ENCODE measurements at regions not wholly inside any gene's neighbourhood (a gene's known extent, or its start where the extent isn't known, plus 50 kb on each side); places are given as distances from the start of the nearest gene placed in this dataset.

DNA sequence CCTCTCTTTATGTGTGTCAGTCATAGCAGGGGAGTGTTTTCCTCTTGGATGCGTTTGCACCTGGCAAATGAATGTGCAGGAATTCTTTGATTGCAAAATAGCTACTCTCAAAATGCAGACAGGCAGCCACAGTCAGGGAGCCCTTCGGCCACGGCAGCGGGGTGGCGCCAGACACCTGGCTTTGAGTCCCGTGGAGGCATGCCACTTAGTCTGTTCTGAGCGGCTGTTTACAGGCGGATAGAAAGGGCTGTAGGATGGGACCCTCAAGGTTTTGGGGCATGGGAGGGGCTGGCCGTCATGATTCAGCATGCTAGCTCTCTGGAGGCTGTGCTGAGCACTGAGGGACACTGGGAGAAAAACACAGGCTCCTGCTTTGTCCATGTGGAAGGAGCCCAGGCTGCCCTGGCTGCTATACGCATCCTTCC is 117.1 kb downstream of the SLC25A47 start:
- DNase-seq = peak; percentile 87

DNA sequence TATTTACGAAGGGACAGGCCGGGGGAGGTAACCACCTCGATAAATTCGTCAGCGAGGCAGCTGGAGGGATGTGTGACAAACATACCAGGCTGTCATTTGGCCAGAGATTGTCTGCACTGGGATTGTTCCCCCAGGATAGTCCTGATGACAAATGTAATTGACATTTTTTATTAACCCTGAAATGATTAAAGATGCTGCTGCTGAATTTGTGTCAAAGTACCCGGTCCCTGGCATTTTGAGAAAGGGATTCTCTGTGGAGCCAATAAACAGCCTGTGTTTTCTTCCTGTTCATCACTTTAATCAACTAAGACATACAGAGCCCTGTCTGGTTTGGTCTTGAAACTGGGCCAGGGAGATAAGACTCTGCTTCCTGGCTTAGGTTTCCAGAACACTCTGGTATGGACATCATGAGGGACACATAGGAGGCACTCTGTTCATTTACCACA is 117.6 kb downstream of the SLC25A47 start:
- DNase-seq = peak; percentile 36

DNA sequence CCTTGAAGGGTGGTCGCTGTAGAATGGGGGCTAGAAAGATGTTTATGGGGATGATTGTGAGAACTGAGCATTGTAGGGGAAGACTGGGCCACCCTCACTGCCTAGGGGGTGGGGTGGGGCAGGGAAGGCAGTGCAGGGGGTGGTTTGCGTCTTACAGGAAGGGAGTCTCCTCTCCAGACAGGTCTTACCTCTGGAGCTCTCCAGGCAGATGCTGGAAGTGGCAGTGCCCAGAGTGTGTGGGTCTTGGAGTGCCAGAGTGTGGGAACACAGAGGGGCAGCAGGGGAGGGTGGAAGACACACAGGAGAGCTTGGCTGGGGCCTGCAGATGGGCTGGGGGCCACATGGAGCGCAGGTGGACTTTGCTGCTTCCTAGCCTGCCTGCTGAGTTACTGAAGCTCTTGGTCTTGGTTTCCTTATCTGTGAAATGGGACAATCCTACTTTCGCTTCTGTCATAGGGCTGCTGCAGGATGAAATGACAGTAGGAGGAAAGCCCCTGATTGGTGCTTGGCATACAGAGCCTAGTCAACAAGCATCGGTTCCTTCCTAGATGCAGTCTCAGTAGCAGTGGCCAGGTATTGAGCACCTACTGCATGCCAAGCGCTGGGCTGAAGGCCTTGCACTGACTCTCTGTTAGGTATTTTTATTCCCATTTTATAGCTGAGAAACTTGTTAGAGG is 118.3 kb downstream of the SLC25A47 start:
- DNase-seq = no peak

DNA sequence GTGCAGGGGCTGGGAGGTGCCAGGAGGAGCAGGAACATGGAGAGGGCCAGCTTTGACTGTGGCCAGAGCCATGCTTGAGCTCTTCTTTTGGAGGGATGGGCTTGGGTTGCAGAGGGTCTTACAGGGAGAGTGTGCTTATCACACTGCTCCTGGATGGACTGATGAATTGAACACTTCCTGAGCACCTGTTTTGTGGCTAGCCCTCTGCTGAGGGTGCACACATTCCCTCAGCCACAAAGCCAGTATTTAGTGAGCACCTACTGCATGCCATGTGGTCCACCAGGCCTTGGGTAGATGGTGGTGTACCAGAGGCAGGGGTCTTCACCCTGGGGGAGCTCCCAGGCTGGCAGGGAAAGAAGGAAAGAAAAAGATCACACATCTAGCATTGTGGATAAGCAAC is 118.9 kb downstream of the SLC25A47 start:
- no peak for DNase-seq

GRCh38 chr14:100442498-100443490 is 119.7 kb downstream of the SLC25A47 start:
- no peak for DNase-seq

DNA sequence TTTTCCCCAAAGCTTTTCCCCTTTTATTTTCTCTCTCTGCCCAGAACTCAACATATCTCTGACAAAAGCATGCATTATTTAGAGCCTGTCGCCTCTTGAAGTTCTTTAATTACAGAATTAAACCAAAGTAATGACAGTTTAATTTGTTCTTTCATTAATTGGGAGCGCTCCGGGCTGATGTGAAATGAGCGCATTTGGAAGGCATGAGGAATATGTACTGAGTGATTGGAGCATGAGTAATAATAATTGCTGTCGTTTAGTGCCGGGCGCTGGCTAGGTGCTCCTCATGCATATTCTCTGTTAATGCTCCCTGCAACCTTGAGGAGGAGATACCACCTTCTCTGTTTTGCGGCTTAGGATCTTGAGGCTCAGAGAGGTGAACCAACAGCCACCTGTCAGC is 120.5 kb downstream of the SLC25A47 start:
- DNase-seq = no peak

- DNase-seq = no peak
Observed at GRCh38 chr14:100445436-100446088, 122.4 kb downstream of the SLC25A47 start.

DNA sequence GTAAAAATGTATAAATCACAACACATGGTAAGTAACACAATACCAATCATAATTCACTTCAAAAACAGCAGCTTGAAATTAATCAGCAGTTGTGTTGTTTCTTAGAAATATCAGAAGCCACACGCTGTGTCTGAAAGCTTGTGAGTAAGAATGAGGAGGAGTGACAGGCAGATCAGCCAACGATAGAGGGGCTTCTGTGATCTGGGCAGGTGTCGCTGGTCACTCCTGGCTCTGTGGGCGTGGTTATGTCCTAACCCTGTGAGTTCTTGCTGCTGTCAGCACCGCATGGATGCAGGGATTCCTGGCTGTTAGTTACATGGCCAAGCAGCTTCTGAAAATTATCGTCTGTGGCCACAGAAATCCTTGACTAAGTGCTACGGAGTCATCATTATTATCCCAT is 123.4 kb downstream of the SLC25A47 start:
- no peak for DNase-seq

DNA sequence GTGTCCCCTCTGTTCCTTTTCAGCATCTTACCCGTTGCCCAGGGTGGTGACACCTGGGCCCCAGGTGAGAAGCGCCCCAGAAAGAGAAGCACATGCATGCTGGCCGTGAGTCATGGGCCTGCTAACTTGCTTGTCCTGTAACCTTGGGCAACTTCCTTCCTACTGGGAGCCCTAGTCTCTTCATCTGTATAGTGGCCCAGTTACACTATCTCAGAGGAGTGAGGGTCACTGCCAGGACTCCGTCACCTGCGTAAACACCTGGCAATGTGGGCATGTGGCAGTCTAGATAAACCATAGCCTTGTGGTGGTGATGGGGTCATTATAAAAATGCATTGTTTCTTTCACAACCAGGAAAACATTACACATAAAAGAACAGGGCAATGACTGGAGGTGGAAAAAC is 125.2 kb downstream of the SLC25A47 start:
- no peak for DNase-seq

- no peak for DNase-seq
Observed at GRCh38 chr14:100449225-100449987, 126.3 kb downstream of the SLC25A47 start.

GRCh38 chr14:100450049-100450448 is 126.9 kb downstream of the SLC25A47 start:
- DNase-seq = no peak

DNA sequence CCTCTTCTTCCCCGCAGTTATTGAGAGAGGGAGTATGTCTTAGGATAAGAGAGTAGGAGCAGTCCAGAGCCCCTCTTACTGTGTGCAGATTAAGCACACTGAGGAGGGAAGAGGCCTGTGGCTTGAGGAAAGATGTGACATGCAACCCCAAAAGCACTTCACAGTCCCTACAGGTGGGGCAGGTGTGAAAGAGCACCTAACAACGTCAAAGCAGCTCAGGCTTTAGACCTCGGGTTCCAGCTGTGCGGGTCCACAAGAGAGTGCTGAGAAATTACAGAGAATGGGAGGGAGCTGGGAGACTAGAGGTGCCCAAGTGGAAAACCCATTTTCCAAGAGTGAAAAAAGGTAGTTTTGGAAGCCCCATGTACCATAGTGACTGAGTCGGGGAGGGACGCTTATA is 127.6 kb downstream of the SLC25A47 start:
- no peak for DNase-seq

DNA sequence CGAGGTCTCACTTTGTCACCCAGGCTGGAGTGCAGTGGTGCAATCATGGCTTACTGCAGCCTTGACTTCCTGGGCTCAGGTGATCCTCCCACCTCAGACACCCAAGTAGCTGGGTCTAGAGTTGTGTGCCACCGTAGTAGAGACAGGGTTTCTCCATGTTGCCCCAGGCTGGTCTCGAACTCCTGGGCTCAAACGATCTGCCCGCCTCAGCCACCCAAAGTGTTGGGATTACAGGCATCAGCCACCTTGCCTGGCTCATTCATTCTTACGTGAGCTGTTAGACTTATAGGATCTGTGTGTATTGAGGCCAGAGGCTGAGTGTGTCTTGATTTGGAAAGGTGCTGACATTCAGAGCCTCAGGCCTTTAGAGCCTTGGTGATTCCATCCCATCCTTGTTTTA is 128.1 kb downstream of the SLC25A47 start:
- DNase-seq = no peak

DNA sequence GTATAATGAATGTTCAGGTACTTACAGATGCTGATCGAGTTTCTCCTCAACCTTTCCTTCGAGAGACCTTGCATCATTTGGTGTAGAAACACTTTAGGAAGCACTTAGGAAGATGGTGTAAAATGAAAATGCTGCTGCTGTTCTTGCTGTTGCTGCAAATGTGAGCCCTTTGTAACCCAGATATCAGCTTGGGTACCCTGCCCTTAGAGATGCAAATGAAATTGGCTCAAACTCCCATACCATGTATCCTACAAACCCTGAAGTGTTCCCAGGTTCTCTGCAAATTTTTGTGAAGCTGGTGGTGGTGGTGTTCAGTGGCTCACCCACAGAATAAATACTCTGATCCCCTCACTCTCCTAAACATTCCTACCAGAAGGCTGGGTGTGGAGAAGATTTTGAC is 130.8 kb downstream of the SLC25A47 start:
- DNase-seq = no peak

DNA sequence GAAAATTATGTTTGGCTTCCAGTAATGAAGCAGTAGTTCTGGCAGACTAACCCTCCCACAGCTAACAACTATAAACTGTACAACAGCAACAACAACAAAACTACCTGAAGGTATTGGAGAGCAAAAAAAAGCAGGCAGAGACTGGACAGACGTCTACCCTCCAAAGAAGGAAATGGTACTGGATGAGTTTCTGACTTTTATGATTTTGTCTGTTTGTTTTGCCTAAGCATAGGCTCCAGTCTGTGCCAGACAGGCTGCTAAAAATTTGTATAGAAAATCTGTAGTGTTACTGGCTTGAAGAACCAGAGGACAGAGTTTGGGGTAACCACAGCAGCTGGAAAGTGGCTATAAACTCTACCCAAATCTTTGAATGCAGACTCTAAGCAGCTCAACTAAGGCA is 131.3 kb downstream of the SLC25A47 start:
- no peak for DNase-seq

DNA sequence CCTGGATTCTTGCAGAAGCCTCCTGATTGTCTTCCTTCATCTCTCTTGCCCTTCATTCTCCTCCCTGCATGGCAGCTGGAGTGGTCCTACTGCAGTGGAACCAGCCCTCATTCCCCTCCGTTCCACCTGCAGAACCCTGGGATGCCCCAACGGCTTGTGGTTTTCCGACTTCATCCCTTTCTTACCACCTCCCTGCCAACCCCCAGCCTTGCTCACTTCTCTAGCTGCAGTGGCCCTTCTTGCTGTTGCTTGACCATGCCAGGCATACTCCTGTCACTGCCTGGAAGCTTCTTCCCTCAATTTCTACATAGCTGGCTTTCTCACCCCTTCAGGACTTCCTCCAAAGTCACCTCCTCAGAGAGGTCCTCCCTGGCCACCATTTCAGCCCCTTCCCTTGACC is 123.3 kb downstream of the BEGAIN start:
- no peak for DNase-seq

DNA sequence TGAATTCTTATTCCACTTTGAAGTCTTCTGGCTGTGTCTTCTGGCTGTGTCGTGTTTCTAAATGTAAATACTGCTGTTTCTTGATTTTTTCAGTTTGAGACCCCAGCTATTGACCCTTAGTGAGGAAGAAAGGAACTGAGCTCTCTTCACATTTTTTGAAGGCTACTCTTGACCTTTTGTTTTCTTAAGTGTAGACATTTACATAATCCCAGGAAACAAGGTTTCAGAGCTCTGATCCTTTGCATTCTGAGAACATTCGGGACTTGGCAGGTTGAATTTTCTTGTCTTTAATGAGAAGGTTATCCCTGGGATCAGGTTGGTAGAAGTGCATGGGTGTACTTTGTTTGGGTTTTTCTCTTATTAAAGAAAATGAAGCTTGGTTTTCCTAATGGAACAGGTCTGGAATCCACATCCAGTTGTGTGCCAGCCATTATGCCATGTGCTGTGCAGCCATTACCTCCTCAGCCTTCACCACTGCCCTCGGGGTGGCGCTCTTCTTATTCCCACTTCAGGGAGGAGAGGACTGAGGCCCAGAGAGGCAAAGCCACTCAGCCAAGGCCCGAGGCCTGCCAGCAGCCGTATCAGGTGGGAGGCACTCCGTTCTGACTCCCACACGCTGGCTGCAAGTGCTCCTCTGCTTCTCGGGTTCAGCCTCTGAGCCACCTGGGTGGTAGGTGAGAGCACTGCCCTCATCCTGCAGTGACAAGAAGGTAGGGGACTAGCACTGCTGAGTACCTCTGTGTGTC is 120.9 kb downstream of the BEGAIN start:
- no peak for DNase-seq

GRCh38 chr14:100467046-100467750 is 120.0 kb downstream of the BEGAIN start:
- DNase-seq = no peak

DNA sequence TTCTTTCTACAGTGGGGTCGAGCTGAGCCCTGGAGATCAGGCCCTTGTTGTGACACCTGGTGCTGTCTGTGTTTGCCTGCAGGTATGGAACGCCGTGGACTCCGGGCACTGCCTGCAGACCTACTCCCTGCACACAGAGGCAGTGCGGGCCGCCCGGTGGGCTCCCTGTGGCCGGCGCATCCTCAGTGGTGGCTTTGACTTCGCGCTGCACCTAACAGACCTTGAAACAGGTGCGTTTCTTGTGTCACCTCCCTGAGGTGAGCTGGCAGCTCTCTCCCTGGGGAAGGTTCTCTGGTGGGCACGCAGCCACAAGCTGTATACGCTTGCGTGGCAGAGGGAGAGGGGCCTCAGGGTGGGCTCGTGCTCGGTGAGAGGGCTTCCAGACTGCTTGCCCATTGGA is 119.3 kb downstream of the BEGAIN start:
- no peak for DNase-seq

DNA sequence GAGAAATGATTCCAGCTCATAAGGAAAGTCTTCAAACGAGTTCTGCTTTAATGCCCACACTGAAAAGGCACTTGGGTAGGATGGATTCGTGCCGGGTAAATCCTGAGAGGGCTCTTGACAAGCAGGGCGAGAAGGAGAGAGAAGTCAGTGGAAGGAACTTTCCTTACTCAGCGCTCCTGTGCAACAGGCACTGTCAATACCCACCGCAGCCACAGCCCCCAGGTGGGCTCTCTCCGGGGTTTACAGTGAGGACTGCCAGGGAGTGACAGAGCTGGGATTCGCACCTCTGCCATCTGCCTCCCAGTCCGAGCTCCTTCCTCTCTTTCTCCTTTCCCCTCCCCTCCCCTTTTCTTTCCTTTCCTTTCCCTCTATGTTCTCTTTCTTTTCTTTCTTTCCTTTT is 118.7 kb downstream of the BEGAIN start:
- DNase-seq = no peak
